B cell (primary cell): ENCODE measurements at regions not wholly inside any gene's neighbourhood (a gene's known extent, or its start where the extent isn't known, plus 50 kb on each side); places are given as distances from the start of the nearest gene placed in this dataset.

Source experiments
- ATAC-seq: fragments of 200-7000 bp; cut with Tn5 transposase; one replicate; pipeline ENCODE4 v1.10.0; 2021; ENCODE audit warnings: low read depth, mild to moderate bottlenecking, moderate number of reproducible peaks, moderate library complexity
- CTCF ChIA-PET: fragments of 350-600 bp; sonication (Branson Sonifier 250); formaldehyde crosslinking; loops from one replicate; lab custom pipeline; 2021; ENCODE audit warnings: antibody characterized with exemption, inconsistent platforms; lab: Charles Lee
- POLR2A ChIA-PET: fragments of 350-600 bp; sonication (Branson Sonifier 250); formaldehyde crosslinking; loops from one replicate; lab custom pipeline; 2021; ENCODE audit warnings: antibody characterized with exemption; lab: Charles Lee
- DNase-seq: peaks from one replicate; pipeline ENCODE4 v3.0.0; 2013
- H2AFZ ChIP-seq: 2 replicates; pipeline ENCODE4 v1.6.1; 2012; ENCODE audit warnings: mild to moderate bottlenecking, low read depth, low read length; ENCODE audit not compliant: insufficient read depth, poor library complexity, severe bottlenecking
- H3K27ac ChIP-seq, 2 donors: 1 replicate in 1 of 2; 2 replicates in 1 of 2; pipeline ENCODE4 v1.5.1; 2012 to 2013; ENCODE audit warnings: low read length in 2 of 2, mild to moderate bottlenecking in 2 of 2, moderate library complexity in 1 of 2
- H3K27me3 ChIP-seq, 4 experiments: fragments of 200-600 bp in 1 of 4; sonication (generic) in 1 of 4; replicated peaks in 1 of 4; 1 replicate in 2 of 4; 2 replicates in 2 of 4; pipeline versions ENCODE4 v1.6.1 to v1.7.0; 2013 to 2016; ENCODE audit warnings: low read length in 3 of 4, mild to moderate bottlenecking in 2 of 4, mixed read lengths in 1 of 4, moderate library complexity in 1 of 4; ENCODE audit not compliant: insufficient read depth in 4 of 4, control insufficient read depth in 3 of 4; ENCODE audit errors: control extremely low read depth in 1 of 4
- H3K36me3 ChIP-seq, 2 experiments: replicated peaks in 1 of 2; 1 replicate in 1 of 2; 2 replicates in 1 of 2; pipeline versions ENCODE4 v1.6.1 to v1.7.1; 2013; ENCODE audit warnings: low read length in 1 of 2; ENCODE audit not compliant: insufficient read depth in 2 of 2, control insufficient read depth in 1 of 2; ENCODE audit errors: control extremely low read depth in 1 of 2, extremely low read depth in 1 of 2
- H3K4me1 ChIP-seq, 2 donors: fragments of 200-600 bp in 1 of 2; sonication (generic) in 1 of 2; 1 replicate in 1 of 2; 2 replicates in 1 of 2; pipeline versions ENCODE4 v1.5.1 to v1.6.1; 2013 to 2017; ENCODE audit warnings: low read length in 2 of 2; ENCODE audit not compliant: control insufficient read depth in 2 of 2, insufficient read depth in 2 of 2
- H3K4me2 ChIP-seq: replicated peaks from 2 replicates; pipeline ENCODE3; 2012; ENCODE audit warnings: mild to moderate bottlenecking, low read depth, low read length; ENCODE audit not compliant: poor library complexity, severe bottlenecking
- H3K4me3 ChIP-seq, 5 experiments: fragments of 200-600 bp in 1 of 5; sonication (generic) in 1 of 5; 1 replicate in 3 of 5; 2 replicates in 2 of 5; pipeline versions ENCODE4 v1.5.1 to v1.7.0; 2011 to 2016; ENCODE audit warnings: low read length in 4 of 5, mild to moderate bottlenecking in 4 of 5, low read depth in 2 of 5, control low read depth in 1 of 5, moderate library complexity in 1 of 5; ENCODE audit not compliant: insufficient read depth in 1 of 5; ENCODE audit errors: control extremely low read depth in 1 of 5, extremely low read depth in 1 of 5
- H3K79me2 ChIP-seq: fragments of 200-600 bp; sonication (generic); one replicate; pipeline ENCODE4 v1.6.0; 2016; ENCODE audit warnings: low read length; ENCODE audit not compliant: control insufficient read depth, insufficient read depth
- H3K9ac ChIP-seq: fragments of 200-600 bp; sonication (generic); 2 replicates; pipeline ENCODE4 v1.6.1; 2017; ENCODE audit warnings: mild to moderate bottlenecking, low read length, moderate library complexity
- H3K9me3 ChIP-seq, 3 donors: one replicate each; pipeline versions ENCODE4 v1.6.1 to v1.7.1; 2013; ENCODE audit warnings: low read length in 2 of 3; ENCODE audit not compliant: control insufficient read depth in 2 of 3, insufficient read depth in 1 of 3; ENCODE audit errors: control extremely low read depth in 1 of 3
- H4K20me1 ChIP-seq: 2 replicates; pipeline ENCODE4 v1.6.0; 2012; ENCODE audit warnings: mild to moderate bottlenecking, low read length; ENCODE audit not compliant: insufficient read depth, control insufficient read depth, poor library complexity, severe bottlenecking
- H3K27ac Mint-ChIP-seq: one replicate; pipeline ENCODE4 v1.8.0; 2021; ENCODE audit warnings: mixed read lengths
- H3K27me3 Mint-ChIP-seq: one replicate; pipeline ENCODE4 v1.8.0; 2021; ENCODE audit warnings: mixed read lengths
- H3K4me1 Mint-ChIP-seq: one replicate; pipeline ENCODE4 v1.8.0; 2021; ENCODE audit warnings: mixed read lengths
- H3K4me3 Mint-ChIP-seq: one replicate; pipeline ENCODE4 v1.8.0; 2021; ENCODE audit warnings: mixed read lengths
- H3K9me3 Mint-ChIP-seq: one replicate; pipeline ENCODE4 v1.8.0; 2022; ENCODE audit warnings: mixed read lengths; ENCODE audit not compliant: insufficient read depth
- EZH2 ChIP-seq: IDR thresholded peaks from 2 replicates; pipeline ENCODE4 v1.6.1; 2012; ENCODE audit warnings: borderline replicate concordance, low read depth, mild to moderate bottlenecking, moderate library complexity, low read length; ENCODE audit not compliant: insufficient read depth, poor library complexity, severe bottlenecking
- WGBS: methylation state at CpG from one replicate; pipeline ENCODE4 v1.1.5; 2013; ENCODE audit warnings: missing lambda C conversion rate; ENCODE audit not compliant: insufficient coverage; 5-methylcytosine and 5-hydroxymethylcytosine counted together
- intact Hi-C: fragments of 100-400 bp; cut with micrococcal nuclease; formaldehyde crosslinking; loops from one replicate; pipeline ENCODE4 v1.10.0; 2022
- TF ChIP-seq, protein P1 (sequence below): fragments of 200-600 bp; IDR thresholded peaks from one replicate; pipeline ENCODE4 v1.8.0; 2022; ENCODE audit warnings: antibody characterized with exemption, mild to moderate bottlenecking

DNA sequence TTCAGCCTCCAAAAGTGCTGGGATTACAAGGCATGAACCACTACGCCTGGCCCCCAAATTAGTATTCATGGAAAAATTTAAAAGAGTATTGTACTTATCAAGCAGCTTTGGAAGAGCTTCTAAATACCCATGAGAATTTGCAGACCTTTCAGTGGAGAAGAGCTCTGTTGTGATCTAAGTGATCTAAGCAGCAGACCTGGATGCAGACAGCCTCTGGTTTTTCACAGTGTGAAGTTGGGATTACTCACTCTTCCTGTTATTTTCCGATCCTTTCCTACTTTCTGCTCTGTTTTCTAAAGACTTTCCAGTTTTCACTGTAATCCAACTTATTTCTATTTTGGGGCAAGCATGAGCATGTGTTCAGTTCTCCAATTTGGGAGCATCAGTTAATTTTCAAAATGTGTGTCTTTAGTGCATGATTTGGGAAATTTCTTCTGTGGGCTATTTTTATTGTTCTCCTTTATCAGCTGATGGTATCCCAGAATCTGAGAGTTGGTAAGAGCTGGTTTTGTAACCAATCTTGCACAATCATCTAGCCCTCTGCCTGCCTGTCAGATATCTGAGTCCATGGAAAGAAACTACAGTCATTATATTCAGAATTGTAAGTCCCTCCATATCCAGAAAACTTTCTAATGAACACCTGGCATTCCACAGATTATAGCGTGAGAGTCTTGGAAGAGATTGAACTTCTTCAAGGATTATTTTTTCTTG lies 207.7 kb upstream of the DTNBP1 start:
- H3K27me3 Mint-ChIP-seq: peaks cover 4% of the 10 kb centered on the region
- no peaks in the 10 kb centered on the region for H4K20me1 ChIP-seq

GRCh38 chr6:15864708-15865062 lies 201.9 kb upstream of the DTNBP1 start:
- Histone ChIP-seq H3K27me3 (no peaks in the 10 kb centered on the region), H3K9me3 (no peaks in the 10 kb centered on the region), H4K20me1 (no peaks in the 10 kb centered on the region), H2AFZ (no peak overlapping the region), H3K4me1 (no peaks in the 10 kb centered on the region), H3K79me2 (no peaks in the 10 kb centered on the region), H3K9ac (no peak overlapping the region), H3K4me3 (no peak overlapping the region), H3K36me3 (no peaks in the 10 kb centered on the region), H3K27ac (no peak overlapping the region), H3K4me2 (no peak overlapping the region)
- H3K4me1 Mint-ChIP-seq: no peaks in the 10 kb centered on the region
- no peak for ATAC-seq
- no peak for TF ChIP-seq EZH2
- TF ChIP-seq, protein P1, sequence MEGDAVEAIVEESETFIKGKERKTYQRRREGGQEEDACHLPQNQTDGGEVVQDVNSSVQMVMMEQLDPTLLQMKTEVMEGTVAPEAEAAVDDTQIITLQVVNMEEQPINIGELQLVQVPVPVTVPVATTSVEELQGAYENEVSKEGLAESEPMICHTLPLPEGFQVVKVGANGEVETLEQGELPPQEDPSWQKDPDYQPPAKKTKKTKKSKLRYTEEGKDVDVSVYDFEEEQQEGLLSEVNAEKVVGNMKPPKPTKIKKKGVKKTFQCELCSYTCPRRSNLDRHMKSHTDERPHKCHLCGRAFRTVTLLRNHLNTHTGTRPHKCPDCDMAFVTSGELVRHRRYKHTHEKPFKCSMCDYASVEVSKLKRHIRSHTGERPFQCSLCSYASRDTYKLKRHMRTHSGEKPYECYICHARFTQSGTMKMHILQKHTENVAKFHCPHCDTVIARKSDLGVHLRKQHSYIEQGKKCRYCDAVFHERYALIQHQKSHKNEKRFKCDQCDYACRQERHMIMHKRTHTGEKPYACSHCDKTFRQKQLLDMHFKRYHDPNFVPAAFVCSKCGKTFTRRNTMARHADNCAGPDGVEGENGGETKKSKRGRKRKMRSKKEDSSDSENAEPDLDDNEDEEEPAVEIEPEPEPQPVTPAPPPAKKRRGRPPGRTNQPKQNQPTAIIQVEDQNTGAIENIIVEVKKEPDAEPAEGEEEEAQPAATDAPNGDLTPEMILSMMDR: no peak
- ChIA-PET POLR2A (no interaction called here), CTCF (no interaction called here)
- no peak overlapping the region for H3K4me3 Mint-ChIP-seq
- no peak overlapping the region for H3K27ac Mint-ChIP-seq
- H3K9me3 Mint-ChIP-seq: no peaks in the 10 kb centered on the region
- DNase-seq: no peak
- no peaks in the 10 kb centered on the region for H3K27me3 Mint-ChIP-seq
- intact Hi-C loops: no loop called here

More for the DNA sequence above, 207.7 kb upstream of the DTNBP1 start:
- Histone ChIP-seq H3K4me1 (no peaks in the 10 kb centered on the region), H3K4me2 (no peak overlapping the region), H3K4me3 (no peak overlapping the region), H3K36me3 (no peaks in the 10 kb centered on the region), H3K9ac (no peak overlapping the region), H3K27me3 (no peaks in the 10 kb centered on the region), H3K27ac (no peak overlapping the region), H2AFZ (no peak overlapping the region), H3K79me2 (no peaks in the 10 kb centered on the region), H3K9me3 (no peaks in the 10 kb centered on the region)
- ChIA-PET CTCF (no interaction called here), POLR2A (no interaction called here)
- intact Hi-C loops: loop anchor here (10.0 kb wide), 1 partner anchor 64 kb away; no protein-coding TSS in a partner anchor
- H3K9me3 Mint-ChIP-seq: no peaks in the 10 kb centered on the region
- DNase-seq (no peak), ATAC-seq (no peak)
- TF ChIP-seq EZH2: no peak
- TF ChIP-seq, protein P1: no peak
- no peak overlapping the region for H3K27ac Mint-ChIP-seq
- H3K4me3 Mint-ChIP-seq: no peak overlapping the region
- no peaks in the 10 kb centered on the region for H3K4me1 Mint-ChIP-seq
- WGBS: no CpG with 5 or more reads among the region's 3 CpGs
